ENCODE measurements at regions not wholly inside any gene's neighbourhood (a gene's known extent, or its start where the extent isn't known, plus 50 kb on each side); places are given as distances from the start of the nearest gene placed in this dataset.

DNA sequence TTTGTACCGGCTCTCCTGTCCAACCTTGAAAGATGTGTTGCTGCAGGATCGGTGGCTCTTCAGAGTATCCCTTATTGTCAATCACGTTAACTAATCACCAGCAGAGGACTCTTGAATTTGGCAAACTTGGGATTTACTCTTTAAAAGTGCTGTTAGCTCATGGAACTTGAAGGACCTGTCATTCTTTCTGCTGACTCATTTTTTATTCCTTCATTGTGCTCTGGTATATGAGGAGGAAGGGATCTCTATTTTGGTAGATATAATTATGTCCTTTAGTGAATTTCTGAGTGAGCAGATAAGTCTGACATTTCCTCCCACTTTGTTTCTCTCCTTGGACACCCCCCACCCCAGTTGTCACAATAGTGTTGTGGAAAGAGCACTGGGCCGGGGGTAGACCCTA is 175.1 kb upstream of the HDAC9 start:
- H3K4me1 ChIP-seq: no peaks in the 10 kb centered on the region
- H3K4me3 ChIP-seq: no peak overlapping the region
- no peaks in the 10 kb centered on the region for H3K36me3 ChIP-seq
- H3K27ac ChIP-seq: no peak overlapping the region
- DNase-seq (no peak), ATAC-seq (no peak)
- H3K27me3 ChIP-seq: no peaks in the 10 kb centered on the region
- TF ChIP-seq POLR2A (IDR thresholded peaks at IDR 0.05): no peak
- TF ChIP-seq, protein P1, sequence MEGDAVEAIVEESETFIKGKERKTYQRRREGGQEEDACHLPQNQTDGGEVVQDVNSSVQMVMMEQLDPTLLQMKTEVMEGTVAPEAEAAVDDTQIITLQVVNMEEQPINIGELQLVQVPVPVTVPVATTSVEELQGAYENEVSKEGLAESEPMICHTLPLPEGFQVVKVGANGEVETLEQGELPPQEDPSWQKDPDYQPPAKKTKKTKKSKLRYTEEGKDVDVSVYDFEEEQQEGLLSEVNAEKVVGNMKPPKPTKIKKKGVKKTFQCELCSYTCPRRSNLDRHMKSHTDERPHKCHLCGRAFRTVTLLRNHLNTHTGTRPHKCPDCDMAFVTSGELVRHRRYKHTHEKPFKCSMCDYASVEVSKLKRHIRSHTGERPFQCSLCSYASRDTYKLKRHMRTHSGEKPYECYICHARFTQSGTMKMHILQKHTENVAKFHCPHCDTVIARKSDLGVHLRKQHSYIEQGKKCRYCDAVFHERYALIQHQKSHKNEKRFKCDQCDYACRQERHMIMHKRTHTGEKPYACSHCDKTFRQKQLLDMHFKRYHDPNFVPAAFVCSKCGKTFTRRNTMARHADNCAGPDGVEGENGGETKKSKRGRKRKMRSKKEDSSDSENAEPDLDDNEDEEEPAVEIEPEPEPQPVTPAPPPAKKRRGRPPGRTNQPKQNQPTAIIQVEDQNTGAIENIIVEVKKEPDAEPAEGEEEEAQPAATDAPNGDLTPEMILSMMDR (IDR thresholded peaks at IDR 0.05 in 4 of 5, conservative IDR thresholded peaks at IDR 0.05 in 1 of 5): no peak
- in situ Hi-C loops (cut with MboI; ENCODE audit: low sequenced_read_pairs in 4 of 4) (no loop called here), intact Hi-C loops (cut with DNase I; ENCODE audit: low total_unique reads) (no loop called here)
- no peaks in the 10 kb centered on the region for H3K9me3 ChIP-seq

DNA sequence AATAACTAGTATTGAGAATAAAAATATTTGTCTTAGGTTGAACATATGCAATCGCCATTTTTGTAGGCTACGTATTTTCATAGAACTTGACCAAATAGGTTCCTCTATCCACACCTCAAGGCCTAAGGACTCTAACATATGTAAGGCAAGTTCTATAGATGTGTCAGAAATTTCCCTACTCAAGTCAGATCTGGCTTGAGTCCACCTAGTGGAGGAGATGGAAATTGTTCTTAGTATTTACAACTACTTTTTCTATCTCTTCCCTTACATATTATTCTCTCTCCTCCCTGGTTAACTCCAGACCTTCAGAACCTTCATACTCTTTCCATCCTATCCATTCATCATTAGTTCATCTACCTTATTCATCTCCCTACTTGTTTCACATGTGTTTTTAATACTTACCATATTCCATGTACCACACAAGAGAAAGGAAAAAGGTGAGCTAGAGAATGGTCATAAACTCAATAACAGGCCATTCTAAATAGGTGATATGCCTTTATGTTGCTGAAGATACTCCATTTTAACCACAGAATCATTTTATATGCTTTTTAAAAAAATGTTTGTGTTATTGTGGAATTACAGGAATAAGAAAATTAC is 174.5 kb upstream of the HDAC9 start:
- no peak overlapping the region for H3K27ac ChIP-seq
- H3K4me1 ChIP-seq: no peaks in the 10 kb centered on the region
- DNase-seq: no peak
- H3K27me3 ChIP-seq: no peaks in the 10 kb centered on the region
- no peak for TF ChIP-seq POLR2A (IDR thresholded peaks at IDR 0.05)
- TF ChIP-seq, protein P1 (IDR thresholded peaks at IDR 0.05 in 4 of 5, conservative IDR thresholded peaks at IDR 0.05 in 1 of 5): peak in 3 of 5 experiments; percentile 18 to 37 (median 22)
- in situ Hi-C loops (cut with MboI; ENCODE audit: low sequenced_read_pairs in 4 of 4): no loop called here
- ATAC-seq: no peak
- no peaks in the 10 kb centered on the region for H3K9me3 ChIP-seq
- H3K36me3 ChIP-seq: no peaks in the 10 kb centered on the region
- H3K4me3 ChIP-seq: no peak overlapping the region
- intact Hi-C loops (cut with DNase I; ENCODE audit: low total_unique reads): no loop called here

- Histone ChIP-seq H3K4me3 (no peak overlapping the region), H3K4me1 (peaks cover 0 to 6% of the 10 kb centered on the region in 2 donors), H3K27me3 (no peaks in the 10 kb centered on the region), H3K27ac (no peak overlapping the region), H3K36me3 (no peaks in the 10 kb centered on the region), H3K9me3 (no peaks in the 10 kb centered on the region)
- no peak for TF ChIP-seq POLR2A (IDR thresholded peaks at IDR 0.05)
- TF ChIP-seq, protein P1 (IDR thresholded peaks at IDR 0.05 in 4 of 5, conservative IDR thresholded peaks at IDR 0.05 in 1 of 5): no peak
- no peak for ATAC-seq
- intact Hi-C loops (cut with DNase I; ENCODE audit: low total_unique reads) (no loop called here), in situ Hi-C loops (cut with MboI; ENCODE audit: low sequenced_read_pairs in 4 of 4) (loop anchor here in 2 of 4 donors (25.0 kb wide), 1 partner anchor 643 kb away; no protein-coding TSS in a partner anchor)
- no peak for DNase-seq
Measured at GRCh38 chr7:18330548-18330947, 165.0 kb upstream of the HDAC9 start.

DNA sequence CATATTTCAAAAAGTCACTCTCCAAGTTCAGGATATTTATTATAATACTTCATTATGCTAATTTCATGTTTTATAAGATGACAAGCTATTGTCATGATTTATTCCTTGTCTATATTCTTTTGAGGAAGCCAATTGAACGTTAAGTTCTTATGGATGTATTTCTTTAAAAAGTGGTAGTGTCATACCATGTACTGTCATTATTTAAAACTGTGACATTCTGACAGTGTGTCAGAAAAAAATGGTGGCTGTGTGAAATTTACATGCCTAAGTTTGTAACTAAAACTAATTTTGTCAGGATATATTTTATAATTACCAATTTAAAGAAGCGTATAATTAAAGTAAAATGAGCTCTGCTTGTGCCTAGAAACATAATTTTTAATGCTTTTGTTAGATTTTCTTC is 158.9 kb upstream of the HDAC9 start:
- Histone ChIP-seq H3K9me3 (no peaks in the 10 kb centered on the region), H3K27ac (no peak overlapping the region), H3K4me3 (no peak overlapping the region), H3K36me3 (no peaks in the 10 kb centered on the region), H3K27me3 (no peaks in the 10 kb centered on the region), H3K4me1 (no peaks in the 10 kb centered on the region)
- ATAC-seq: no peak
- TF ChIP-seq, protein P1 (IDR thresholded peaks at IDR 0.05 in 4 of 5, conservative IDR thresholded peaks at IDR 0.05 in 1 of 5): no peak
- no peak for TF ChIP-seq POLR2A (IDR thresholded peaks at IDR 0.05)
- in situ Hi-C loops (cut with MboI; ENCODE audit: low sequenced_read_pairs in 4 of 4) (loop anchor here in 2 of 4 donors (25.0 kb wide), 1 partner anchor 649 kb away; no protein-coding TSS in a partner anchor), intact Hi-C loops (cut with DNase I; ENCODE audit: low total_unique reads) (no loop called here)
- DNase-seq: no peak

Measured in gastrocnemius medialis (tissue), 4 donors.